NCI-H146 treated with DMSO at 0.1 percent for 48 hours (cell line): ENCODE measurements at regions not wholly inside any gene's neighbourhood (a gene's known extent, or its start where the extent isn't known, plus 50 kb on each side); places are given as distances from the start of the nearest gene placed in this dataset.

Experiments used
- DNase-seq: peaks from one replicate; lab custom pipeline; 2025; ENCODE audit not compliant: unreplicated experiment; lab: John Stamatoyannopoulos, UW

DNA sequence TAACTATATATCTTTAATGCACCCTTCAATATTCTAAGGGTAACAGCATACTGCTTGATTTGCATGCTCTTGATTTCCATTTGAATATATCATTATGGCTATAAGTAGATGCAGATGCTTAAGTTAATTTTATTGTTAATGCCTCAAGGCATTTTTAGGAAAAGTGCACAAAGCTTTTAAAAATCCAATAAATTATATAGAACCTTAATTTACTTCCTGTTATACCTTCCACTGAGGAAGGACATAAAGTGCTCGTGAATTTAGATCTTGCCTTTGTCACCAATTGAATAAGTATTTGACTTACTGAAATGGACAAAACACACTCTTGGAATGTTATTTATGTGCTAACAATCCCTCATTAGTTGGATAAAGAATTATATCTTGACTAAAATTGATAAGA lies 276.7 kb upstream of the CCDC54 start:
- DNase-seq: no peak

DNA sequence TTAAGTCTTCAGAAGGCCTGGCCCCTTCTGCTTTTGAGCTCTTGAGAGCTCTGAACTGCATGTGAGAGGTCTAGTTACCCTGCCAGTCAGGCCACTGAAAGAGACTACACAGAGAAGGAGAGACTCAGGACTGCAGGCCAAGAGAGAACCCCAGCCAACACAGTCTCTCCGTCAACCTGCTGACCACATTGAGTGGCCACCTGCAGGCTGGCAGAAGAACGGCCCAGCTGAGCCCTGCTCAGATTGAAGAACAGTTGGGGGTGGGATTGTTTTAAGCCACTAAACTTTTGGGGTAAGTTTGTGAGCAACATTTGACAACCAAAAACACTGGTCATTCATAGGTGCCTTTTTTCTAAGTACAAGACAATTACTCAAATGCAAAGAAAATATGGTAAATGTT lies 273.5 kb upstream of the CCDC54 start:
- no peak for DNase-seq

DNA sequence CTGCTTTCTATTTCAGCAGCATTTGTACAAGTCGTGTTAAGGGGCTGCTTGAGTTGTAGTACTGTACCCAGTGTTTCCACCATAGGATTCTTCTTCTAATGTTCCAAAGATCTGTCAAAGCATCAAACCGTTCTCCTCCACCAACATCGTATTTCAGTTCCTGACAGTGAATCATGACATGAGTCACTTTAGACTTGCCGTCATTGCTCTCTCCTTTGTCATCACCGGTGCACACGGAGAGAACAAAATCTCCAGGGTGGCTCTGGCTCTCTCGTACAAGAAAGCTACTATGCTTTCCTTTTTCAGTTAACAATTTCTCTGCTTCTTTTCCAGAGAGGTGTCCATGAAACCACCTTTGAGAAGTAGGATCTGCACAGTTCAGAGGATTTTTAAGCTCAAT lies 270.9 kb upstream of the CCDC54 start:
- no peak for DNase-seq

DNA sequence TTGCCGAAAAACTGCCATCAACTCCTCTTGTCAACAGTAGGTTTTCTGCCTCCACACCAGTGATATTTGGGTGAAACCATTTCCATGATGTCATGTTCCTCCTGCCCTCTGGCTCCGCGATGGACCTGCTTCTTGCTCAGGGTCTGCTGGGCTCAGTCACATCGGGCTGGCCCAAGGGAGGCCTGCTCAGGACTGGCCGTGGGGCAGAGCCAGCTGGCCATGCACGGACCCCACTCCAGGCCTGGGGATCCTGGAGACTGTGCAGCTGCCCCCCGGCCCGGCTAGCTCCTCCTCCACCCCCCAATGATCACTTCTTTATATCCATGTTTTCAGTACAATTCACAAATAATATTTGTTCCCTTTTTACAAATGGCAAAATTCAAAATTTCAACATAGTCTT lies 270.3 kb upstream of the CCDC54 start:
- DNase-seq: no peak

DNA sequence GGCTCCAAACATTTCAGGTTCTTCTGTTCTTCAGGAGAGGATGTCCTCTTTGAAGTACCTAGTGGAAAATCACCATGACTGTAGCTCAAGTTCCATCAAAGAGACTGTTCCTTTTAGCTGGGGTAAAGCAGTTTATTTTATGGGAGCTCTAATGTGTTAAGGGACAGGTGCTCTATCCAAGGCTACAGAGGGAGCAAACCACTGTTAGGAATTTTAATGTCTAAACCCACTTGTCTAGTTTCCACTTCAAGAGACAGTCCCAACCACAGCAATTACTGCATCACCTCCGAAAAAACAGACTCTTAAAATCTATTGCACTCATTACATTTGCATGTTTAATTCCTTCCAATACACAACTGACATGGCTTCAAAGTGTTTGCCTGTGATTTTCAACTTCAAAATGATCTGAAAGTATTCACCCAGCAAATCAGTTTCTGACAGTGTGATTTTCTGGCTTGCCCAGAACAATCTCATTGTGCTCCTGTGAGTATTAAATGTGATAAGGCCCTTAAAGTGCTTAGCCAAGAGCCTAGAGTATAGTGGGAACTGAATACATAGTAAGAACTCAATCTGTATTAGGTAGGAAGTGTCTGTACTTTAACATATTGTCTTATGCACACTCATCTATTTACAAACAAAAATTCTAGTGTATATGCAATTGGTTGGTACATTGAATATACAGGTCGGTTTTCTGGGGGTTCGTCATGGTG lies 266.5 kb upstream of the CCDC54 start:
- DNase-seq: no peak

DNA sequence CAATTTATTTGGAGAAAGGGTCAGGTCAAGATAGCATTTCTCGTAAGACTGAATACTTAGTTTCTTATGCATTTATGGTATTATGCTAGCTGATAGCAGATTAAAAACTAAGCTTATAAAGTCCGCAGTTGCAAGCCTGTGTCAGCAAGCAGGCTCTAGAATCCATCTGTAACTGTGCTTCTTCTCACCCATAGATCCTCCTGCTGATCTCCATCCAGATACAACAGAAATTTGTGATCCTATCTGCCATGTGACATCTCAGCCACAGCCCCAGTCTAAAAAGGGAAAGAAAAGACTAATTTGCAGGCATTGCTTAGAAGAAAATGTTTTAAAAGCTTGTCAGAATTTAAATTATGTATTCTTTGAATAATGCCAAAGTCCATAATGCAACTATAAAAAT lies 265.4 kb upstream of the CCDC54 start:
- no peak for DNase-seq

- no peak for DNase-seq
These were observed 264.9 kb upstream of the CCDC54 start for GRCh38 chr3:107112356-107112755.

DNA sequence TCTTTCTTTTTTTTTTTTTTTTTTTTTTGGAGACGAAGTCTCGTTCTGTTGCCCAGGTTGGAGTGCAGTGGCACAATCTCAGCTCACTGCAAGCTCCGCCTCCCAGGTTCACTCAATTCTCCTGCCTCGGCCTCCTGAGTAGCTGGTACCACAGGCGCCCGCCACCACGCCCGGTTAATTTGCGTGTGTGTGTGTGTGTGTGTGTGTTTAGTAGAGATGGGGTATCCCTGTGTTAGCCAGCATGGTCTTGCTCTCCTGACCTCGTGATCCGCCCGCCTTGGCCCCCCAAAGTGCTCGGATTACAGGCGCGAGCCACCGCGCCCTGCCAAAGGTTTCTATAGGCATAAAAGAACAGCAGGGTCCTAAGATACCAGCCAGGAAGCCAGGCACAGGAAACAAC lies 261.0 kb upstream of the CCDC54 start:
- no peak for DNase-seq

GRCh38 chr3:107117156-107117555 lies 260.1 kb upstream of the CCDC54 start:
- DNase-seq: no peak

- no peak for DNase-seq
These were observed 259.2 kb upstream of the CCDC54 start for GRCh38 chr3:107117922-107118536.

- no peak for DNase-seq
These were observed 252.4 kb upstream of the CCDC54 start for GRCh38 chr3:107124885-107125284.

GRCh38 chr3:107128946-107129345 lies 248.3 kb upstream of the CCDC54 start:
- DNase-seq: no peak

- DNase-seq: no peak
These were observed 247.0 kb upstream of the CCDC54 start for GRCh38 chr3:107130089-107130700.

DNA sequence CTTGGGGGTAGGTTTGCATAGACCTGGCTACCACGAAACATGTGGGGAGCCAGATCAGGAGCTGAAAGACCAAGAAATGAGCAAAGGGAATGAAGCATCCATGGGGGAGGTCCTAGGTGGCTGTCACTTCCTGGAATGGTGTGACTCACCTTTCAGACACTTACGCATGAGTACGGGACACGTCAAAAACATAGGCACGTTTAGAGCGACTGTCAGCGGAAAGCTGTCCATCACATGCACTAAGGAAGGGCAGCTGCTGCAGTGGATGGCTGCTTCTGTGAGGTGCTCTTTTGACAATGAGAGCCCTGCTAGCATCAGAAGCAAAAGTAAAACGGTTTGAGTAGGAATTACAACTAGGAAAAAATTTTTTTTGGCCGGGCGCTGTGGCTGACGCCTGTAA lies 244.6 kb upstream of the CCDC54 start:
- DNase-seq: no peak

DNA sequence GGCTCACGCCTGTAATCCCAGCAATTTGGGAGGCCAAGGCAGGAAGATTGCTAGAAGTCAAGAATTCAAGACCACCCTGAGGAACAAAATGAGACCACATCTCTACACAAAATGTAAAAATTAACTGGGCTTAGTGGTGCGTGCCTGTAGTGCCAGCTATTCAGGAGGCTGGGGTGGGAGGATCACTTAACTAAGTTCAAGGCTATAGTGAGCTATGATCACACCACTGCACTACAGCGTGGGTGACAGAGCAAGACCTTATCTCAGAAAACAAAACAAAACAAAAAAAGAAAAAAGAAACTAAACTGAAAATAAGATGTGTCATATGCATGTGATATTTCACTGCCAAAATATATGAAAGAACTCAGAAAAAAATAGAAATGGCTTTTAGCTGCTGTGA lies 243.3 kb upstream of the CCDC54 start:
- no peak for DNase-seq

- DNase-seq: no peak
These were observed 235.1 kb upstream of the CCDC54 start for GRCh38 chr3:107142171-107142570.

- DNase-seq: no peak
These were observed 234.3 kb upstream of the CCDC54 start for GRCh38 chr3:107142786-107143575.

DNA sequence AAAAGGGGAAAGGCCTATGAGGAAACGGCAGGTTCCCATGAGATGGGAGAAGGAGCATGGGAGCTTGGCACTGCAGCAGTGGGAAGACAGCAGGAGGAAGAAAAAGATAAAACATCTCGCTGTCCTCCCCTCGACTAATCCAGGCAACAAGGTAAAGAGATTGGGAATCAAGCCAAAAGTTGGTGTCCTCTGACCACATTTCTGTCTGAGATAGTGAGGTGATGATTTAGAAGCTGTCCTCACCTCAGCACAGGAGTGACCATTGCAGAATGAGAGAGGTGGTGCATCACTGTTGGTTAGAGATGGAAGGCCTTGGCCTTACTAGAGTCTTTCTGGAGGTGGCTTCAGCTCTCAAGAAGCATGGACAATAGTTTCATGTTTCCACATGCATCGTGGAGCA lies 226.6 kb upstream of the CCDC54 start:
- no peak for DNase-seq

GRCh38 chr3:107153981-107154380 lies 223.3 kb upstream of the CCDC54 start:
- no peak for DNase-seq

DNA sequence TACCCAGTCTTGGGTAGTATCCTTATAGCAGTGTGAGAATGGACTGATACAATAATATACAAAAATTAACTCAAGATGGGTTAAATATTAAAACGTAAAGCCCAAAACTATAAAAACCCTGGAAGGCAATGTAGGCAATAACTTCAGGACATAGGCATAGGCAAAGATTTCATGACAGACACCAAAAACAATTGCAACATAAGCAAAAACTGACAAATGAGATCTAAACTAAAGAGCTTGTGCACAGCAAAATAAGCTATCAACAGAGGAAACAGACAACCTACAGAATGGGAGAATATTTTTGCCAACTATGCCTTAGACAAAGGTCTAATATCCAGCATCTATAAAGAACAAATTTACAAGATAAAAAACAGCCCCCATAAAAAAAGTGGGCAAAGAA lies 204.8 kb upstream of the CCDC54 start:
- no peak for DNase-seq

DNA sequence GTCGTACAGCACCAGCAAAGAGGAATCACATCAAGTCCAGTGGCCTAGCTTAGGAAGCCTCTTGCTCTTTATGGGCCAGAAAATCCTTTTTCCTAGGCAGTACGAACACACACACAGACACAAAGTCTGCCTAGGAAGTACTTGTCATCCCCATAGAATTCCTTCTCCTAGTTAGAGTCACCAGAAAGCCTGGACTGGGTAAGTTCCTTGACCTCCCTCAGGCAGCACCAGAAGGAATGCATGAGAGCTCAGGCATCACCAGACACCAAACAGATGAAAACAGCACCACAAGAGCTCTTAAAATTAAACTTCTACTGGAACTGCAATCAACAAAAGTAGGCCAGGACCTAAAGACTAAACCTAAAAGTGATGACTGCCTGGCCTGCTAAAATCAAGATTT lies 192.9 kb upstream of the CCDC54 start:
- DNase-seq: no peak

- DNase-seq: no peak
These were observed 189.0 kb upstream of the CCDC54 start for GRCh38 chr3:107188262-107188661.
